Activated naive CD4-positive, alpha-beta T cell treated with anti-CD3 and anti-CD28 coated beads, Interleukin-2, amount 50 U/mL, for 24 hours (primary cell): ENCODE measurements at regions not wholly inside any gene's neighbourhood (a gene's known extent, or its start where the extent isn't known, plus 50 kb on each side); places are given as distances from the start of the nearest gene placed in this dataset.
"Not testable (repeated sequence)": the region's sequence is repeated elsewhere in the genome, so short reads cannot be mapped to it uniquely, and the experiment has no call there.

Source experiments
- H3K27ac Mint-ChIP-seq: one replicate; pipeline ENCODE4 v1.8.0; 2021; ENCODE audit warnings: mild to moderate bottlenecking, mixed read lengths
- H3K27me3 Mint-ChIP-seq: one replicate; pipeline ENCODE4 v1.8.0; 2021; ENCODE audit warnings: mixed read lengths
- H3K36me3 Mint-ChIP-seq: one replicate; pipeline ENCODE4 v1.8.0; 2021; ENCODE audit warnings: mixed read lengths
- H3K4me1 Mint-ChIP-seq: one replicate; pipeline ENCODE4 v1.8.0; 2021; ENCODE audit warnings: mixed read lengths
- H3K4me3 Mint-ChIP-seq: one replicate; pipeline ENCODE4 v1.8.0; 2021; ENCODE audit warnings: mild to moderate bottlenecking, mixed read lengths
- H3K9me3 Mint-ChIP-seq: one replicate; pipeline ENCODE4 v1.8.0; 2021; ENCODE audit warnings: mixed read lengths

DNA sequence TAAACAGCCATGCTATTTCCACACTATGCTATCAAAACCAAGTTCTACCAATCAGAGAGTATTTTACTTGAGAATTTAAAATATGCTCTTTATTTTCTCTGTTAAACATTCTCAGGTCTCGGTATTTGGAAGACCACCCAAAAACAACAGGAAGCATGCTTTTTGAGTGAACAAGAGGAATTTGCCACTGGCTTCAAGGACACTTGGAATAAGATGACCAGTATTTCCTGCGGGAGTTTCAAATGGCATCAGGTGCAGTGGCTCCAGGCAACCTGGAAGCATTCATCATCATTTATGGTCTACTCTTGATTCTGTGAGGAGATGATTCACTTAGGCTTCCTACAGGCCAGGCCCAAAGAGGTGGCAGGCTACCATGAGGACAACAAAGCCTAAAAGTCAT, 305.7 kb upstream of the ATP11B start:
- no peaks in the 10 kb centered on the region for H3K36me3 Mint-ChIP-seq
- no peak overlapping the region for H3K4me3 Mint-ChIP-seq
- H3K4me1 Mint-ChIP-seq: no peaks in the 10 kb centered on the region
- peaks cover 2% of the 10 kb centered on the region for H3K27me3 Mint-ChIP-seq
- no peaks in the 10 kb centered on the region for H3K9me3 Mint-ChIP-seq
- H3K27ac Mint-ChIP-seq: no peak overlapping the region

DNA sequence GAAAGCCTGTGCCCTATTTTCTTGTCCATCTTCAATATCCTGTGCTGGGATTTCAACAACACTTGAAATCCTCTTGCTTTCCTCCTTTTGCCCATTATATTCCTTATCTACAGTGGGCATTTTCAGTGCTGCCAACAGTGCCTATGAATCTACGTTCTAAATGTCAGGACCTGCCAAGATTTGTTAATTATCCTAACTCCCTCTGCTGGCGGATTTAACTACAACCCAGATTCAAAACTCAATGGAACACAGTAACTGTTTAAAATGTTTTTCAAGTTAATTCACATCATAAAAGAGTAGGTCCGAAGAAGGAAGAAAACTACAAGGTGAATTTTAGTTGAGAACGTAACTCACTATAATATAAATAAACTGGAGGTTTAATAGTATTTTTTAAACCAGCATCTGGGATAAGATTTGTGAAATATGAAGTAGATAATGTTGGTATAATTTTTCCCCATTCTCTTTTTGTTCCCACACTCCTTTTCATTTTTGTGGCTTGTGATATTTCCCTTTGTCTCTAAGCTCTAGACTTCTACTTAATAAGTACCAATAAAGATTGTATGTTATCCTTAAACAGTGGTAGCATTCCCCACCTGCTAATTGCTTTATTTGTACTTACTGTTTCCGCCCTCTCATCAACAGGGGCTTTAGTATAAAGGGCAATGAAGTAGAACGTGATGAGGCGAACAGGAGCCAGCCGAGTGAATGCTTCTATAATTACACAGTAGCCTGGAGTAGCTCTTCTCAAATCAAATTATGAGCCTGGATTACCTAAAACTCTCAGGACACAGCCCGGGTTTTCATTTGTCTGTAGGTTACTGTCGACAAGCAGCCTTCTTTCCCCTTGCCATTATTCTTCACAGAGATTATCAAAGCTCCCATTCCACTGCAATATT, 302.5 kb upstream of the ATP11B start:
- H3K9me3 Mint-ChIP-seq: peaks cover 4% of the 10 kb centered on the region
- no peaks in the 10 kb centered on the region for H3K36me3 Mint-ChIP-seq
- no peaks in the 10 kb centered on the region for H3K27me3 Mint-ChIP-seq
- H3K27ac Mint-ChIP-seq: no peak overlapping the region
- H3K4me3 Mint-ChIP-seq: no peak overlapping the region
- H3K4me1 Mint-ChIP-seq: no peaks in the 10 kb centered on the region

- Mint-ChIP-seq H3K4me1 (no peaks in the 10 kb centered on the region), H3K9me3 (peaks cover 4% of the 10 kb centered on the region), H3K27ac (no peak overlapping the region), H3K27me3 (no peaks in the 10 kb centered on the region), H3K4me3 (no peak overlapping the region), H3K36me3 (no peaks in the 10 kb centered on the region)
Measured at GRCh38 chr3:182491577-182491976, 301.7 kb upstream of the ATP11B start.

GRCh38 chr3:182492536-182492935, 300.8 kb upstream of the ATP11B start:
- Mint-ChIP-seq H3K27me3 (no peaks in the 10 kb centered on the region), H3K27ac (no peak overlapping the region), H3K4me1 (no peaks in the 10 kb centered on the region), H3K9me3 (peaks cover 4% of the 10 kb centered on the region), H3K36me3 (no peaks in the 10 kb centered on the region), H3K4me3 (no peak overlapping the region)

DNA sequence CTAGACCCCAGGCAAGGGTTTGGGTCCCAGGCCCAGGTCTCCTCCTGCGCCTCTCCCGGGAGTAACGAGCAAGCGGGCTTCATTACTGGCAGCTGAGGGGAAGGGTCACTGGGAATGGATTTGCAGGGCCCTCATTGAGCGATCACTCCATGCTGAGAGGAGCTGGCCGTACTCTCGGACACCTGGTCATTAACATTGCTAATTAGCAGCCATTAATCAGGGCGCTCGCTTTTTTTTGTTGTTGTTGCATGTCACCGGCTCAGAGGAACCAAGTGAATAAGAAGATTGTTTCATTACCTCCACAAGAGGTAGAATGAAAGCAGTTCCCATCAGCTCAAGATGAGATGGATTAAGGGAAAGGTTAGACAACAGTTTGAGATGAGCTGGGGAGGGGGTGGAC, 293.0 kb upstream of the ATP11B start:
- no peaks in the 10 kb centered on the region for H3K36me3 Mint-ChIP-seq
- peaks cover 1% of the 10 kb centered on the region for H3K27me3 Mint-ChIP-seq
- H3K27ac Mint-ChIP-seq: no peak overlapping the region
- no peaks in the 10 kb centered on the region for H3K4me1 Mint-ChIP-seq
- no peak overlapping the region for H3K4me3 Mint-ChIP-seq
- H3K9me3 Mint-ChIP-seq: no peaks in the 10 kb centered on the region

- no peaks in the 10 kb centered on the region for H3K4me1 Mint-ChIP-seq
- no peak overlapping the region for H3K4me3 Mint-ChIP-seq
- H3K36me3 Mint-ChIP-seq: no peaks in the 10 kb centered on the region
- no peak overlapping the region for H3K27ac Mint-ChIP-seq
- no peaks in the 10 kb centered on the region for H3K9me3 Mint-ChIP-seq
- peaks cover 5% of the 10 kb centered on the region for H3K27me3 Mint-ChIP-seq
Measured at GRCh38 chr3:182501856-182502255, 291.4 kb upstream of the ATP11B start.

- H3K4me3 Mint-ChIP-seq: no peak overlapping the region
- H3K36me3 Mint-ChIP-seq: no peaks in the 10 kb centered on the region
- peaks cover 5% of the 10 kb centered on the region for H3K27me3 Mint-ChIP-seq
- H3K4me1 Mint-ChIP-seq: no peaks in the 10 kb centered on the region
- H3K27ac Mint-ChIP-seq: no peak overlapping the region
- no peaks in the 10 kb centered on the region for H3K9me3 Mint-ChIP-seq
Measured at GRCh38 chr3:182503401-182503800, 289.9 kb upstream of the ATP11B start.

- H3K4me3 Mint-ChIP-seq: no peak overlapping the region
- H3K27me3 Mint-ChIP-seq: peaks cover 7% of the 10 kb centered on the region
- H3K27ac Mint-ChIP-seq: no peak overlapping the region
- H3K4me1 Mint-ChIP-seq: no peaks in the 10 kb centered on the region
- no peaks in the 10 kb centered on the region for H3K36me3 Mint-ChIP-seq
- no peaks in the 10 kb centered on the region for H3K9me3 Mint-ChIP-seq
Measured at GRCh38 chr3:182508919-182509711, 284.2 kb upstream of the ATP11B start.

DNA sequence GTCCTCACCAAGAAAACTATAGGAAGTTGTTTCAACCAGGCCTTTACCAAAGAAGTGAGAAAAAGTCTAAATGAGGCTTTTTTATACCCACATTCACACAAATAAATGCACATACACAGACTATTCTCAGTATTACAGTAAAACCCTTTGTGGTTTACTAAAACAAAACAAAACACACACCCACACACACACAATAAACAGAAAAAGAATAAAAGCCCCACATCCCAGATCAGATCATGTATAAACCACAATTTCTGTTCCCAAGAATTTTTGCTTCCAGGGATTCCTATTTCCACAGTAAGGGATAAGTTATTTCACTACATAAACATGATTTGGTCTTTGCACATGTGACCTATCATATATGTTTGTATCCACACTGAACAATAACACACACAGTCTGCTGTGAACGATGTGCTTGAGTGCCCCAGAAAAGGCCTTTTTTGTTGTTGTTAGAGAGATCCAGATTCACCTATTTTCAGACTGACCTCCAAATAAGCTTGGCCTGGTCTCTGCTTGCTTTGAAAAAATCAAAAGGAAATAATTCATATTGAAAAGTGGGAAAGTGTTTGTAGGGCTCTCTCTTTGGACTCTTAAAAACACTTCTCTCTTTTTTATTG, 283.4 kb upstream of the ATP11B start:
- Mint-ChIP-seq H3K4me1 (no peaks in the 10 kb centered on the region), H3K36me3 (no peaks in the 10 kb centered on the region), H3K9me3 (no peaks in the 10 kb centered on the region), H3K4me3 (no peak overlapping the region), H3K27ac (no peak overlapping the region), H3K27me3 (peaks cover 7% of the 10 kb centered on the region)

- no peak overlapping the region for H3K27ac Mint-ChIP-seq
- no peaks in the 10 kb centered on the region for H3K36me3 Mint-ChIP-seq
- H3K27me3 Mint-ChIP-seq: peaks cover under 1% of the 10 kb centered on the region
- no peaks in the 10 kb centered on the region for H3K9me3 Mint-ChIP-seq
- H3K4me3 Mint-ChIP-seq: no peak overlapping the region
- H3K4me1 Mint-ChIP-seq: no peaks in the 10 kb centered on the region
Measured at GRCh38 chr3:182514236-182514964, 278.9 kb upstream of the ATP11B start.

GRCh38 chr3:182516597-182517336, 276.5 kb upstream of the ATP11B start:
- H3K4me3 Mint-ChIP-seq: no peak overlapping the region
- H3K9me3 Mint-ChIP-seq: no peaks in the 10 kb centered on the region
- H3K36me3 Mint-ChIP-seq: no peaks in the 10 kb centered on the region

DNA sequence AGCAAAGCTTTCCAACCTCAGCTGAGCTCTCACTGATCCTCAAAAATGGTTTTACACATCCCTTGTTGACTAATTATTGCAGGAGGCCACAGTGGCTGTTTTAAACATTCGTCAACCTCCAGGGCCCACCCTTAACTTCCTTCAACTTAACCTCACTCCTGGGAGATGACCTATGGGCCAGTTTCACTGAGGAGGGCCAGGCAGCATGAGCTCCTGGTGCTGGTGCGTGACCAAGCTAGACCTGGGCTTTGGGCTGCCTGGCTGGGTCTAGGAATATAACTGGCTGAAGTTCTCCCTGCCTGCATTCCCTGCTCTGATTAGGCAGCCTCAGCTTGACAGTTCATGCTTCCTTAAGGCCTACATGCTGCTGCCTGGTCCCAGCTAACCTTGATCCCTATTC, 273.7 kb upstream of the ATP11B start:
- Mint-ChIP-seq H3K9me3 (no peaks in the 10 kb centered on the region), H3K4me1 (no peaks in the 10 kb centered on the region), H3K27me3 (no peaks in the 10 kb centered on the region), H3K4me3 (no peak overlapping the region), H3K27ac (no peak overlapping the region), H3K36me3 (no peaks in the 10 kb centered on the region)

More at GRCh38 chr3:182516597-182517336, 276.5 kb upstream of the ATP11B start:
- Mint-ChIP-seq H3K4me1 (no peaks in the 10 kb centered on the region), H3K27ac (no peak overlapping the region), H3K27me3 (no peaks in the 10 kb centered on the region)

GRCh38 chr3:182521339-182521738, 272.0 kb upstream of the ATP11B start:
- Mint-ChIP-seq H3K9me3 (no peaks in the 10 kb centered on the region), H3K27ac (no peak overlapping the region), H3K4me3 (no peak overlapping the region), H3K36me3 (no peaks in the 10 kb centered on the region), H3K4me1 (no peaks in the 10 kb centered on the region), H3K27me3 (no peaks in the 10 kb centered on the region)

GRCh38 chr3:182523424-182523823, 269.9 kb upstream of the ATP11B start:
- not testable (repeated sequence) for H3K9me3 Mint-ChIP-seq, H3K4me3 Mint-ChIP-seq, H3K27me3 Mint-ChIP-seq, H3K36me3 Mint-ChIP-seq, H3K27ac Mint-ChIP-seq, H3K4me1 Mint-ChIP-seq

DNA sequence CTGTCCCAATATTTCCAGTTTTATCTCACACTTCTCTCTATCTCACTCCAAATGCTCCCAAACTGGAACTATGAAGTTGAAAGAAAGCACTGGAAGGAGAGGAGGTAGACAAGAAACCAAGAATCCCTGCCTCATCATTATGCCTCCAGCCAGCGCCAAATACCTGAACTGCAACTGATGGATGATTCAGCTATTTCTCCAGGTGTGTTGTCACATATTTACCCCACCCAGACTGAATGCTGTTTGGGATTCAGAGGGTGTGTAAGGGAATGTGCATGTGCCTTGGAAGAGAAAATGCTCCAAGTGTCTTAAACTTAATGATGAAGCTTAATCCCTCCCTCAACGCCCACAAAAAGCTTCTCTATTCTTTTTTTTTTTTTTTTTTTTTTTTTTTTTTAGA, 269.5 kb upstream of the ATP11B start:
- Mint-ChIP-seq H3K27ac (no peak overlapping the region), H3K9me3 (no peaks in the 10 kb centered on the region), H3K27me3 (peaks cover 3% of the 10 kb centered on the region), H3K4me3 (no peak overlapping the region), H3K4me1 (no peaks in the 10 kb centered on the region), H3K36me3 (no peaks in the 10 kb centered on the region)
